Activated T-helper 2 cell treated with anti-CD3 and anti-CD28 coated beads, Interferon-gamma antibody, Interleukin-2, Interleukin-4, amounts not matched to agents 10 μg/mL and 5 μg/mL and 100 μg/mL, durations not matched to agents 14 hours and 24 hours and 36 hours (primary cell): ENCODE measurements at regions not wholly inside any gene's neighbourhood (a gene's known extent, or its start where the extent isn't known, plus 50 kb on each side); places are given as distances from the start of the nearest gene placed in this dataset.
"Not testable (repeated sequence)": the region's sequence is repeated elsewhere in the genome, so short reads cannot be mapped to it uniquely, and the experiment has no call there.

ENCODE experiments used
- DNase-seq: peaks from one replicate; pipeline ENCODE4 v3.0.0; 2021; ENCODE audit warnings: low spot score
- H3K27ac Mint-ChIP-seq: one replicate; pipeline ENCODE4 v1.8.0; 2021; ENCODE audit warnings: mixed read lengths
- H3K27me3 Mint-ChIP-seq: one replicate; pipeline ENCODE4 v1.8.0; 2021; ENCODE audit warnings: low read depth, mixed read lengths
- H3K36me3 Mint-ChIP-seq: one replicate; pipeline ENCODE4 v1.8.0; 2021; ENCODE audit warnings: low read depth, mixed read lengths
- H3K4me1 Mint-ChIP-seq: one replicate; pipeline ENCODE4 v1.8.0; 2021; ENCODE audit warnings: low read depth, mixed read lengths
- H3K4me3 Mint-ChIP-seq: one replicate; pipeline ENCODE4 v1.8.0; 2021; ENCODE audit warnings: low read depth, mild to moderate bottlenecking, moderate library complexity, mixed read lengths
- H3K9me3 Mint-ChIP-seq: one replicate; pipeline ENCODE4 v1.8.0; 2021; ENCODE audit warnings: mixed read lengths
- intact Hi-C: fragments of 100-400 bp; cut with micrococcal nuclease; formaldehyde crosslinking; loops from one replicate; pipeline ENCODE4 v1.15.1; 2023

DNA sequence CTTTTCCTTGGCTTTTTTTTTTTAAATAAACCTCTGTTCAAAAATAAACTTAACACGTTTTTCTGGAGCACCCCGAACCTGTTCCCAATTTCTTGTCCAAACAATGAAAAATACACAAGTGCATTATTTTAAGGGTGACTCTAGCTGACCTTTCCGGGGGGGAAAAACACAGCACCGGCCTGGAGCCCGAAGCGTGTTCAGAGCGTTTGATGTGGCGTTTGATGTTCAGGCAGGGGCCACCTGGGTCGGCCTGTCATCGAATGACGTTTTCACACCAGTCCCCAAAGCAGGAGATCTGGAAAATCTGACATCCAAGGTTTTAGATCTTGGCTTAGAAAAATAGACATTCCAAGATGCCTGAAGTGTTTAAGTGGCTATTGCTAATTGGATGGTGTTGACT is 282.1 kb downstream of the SHOX start:
- Mint-ChIP-seq H3K27me3 (no peaks in the 10 kb centered on the region), H3K36me3 (no peaks in the 10 kb centered on the region), H3K27ac (no peak overlapping the region), H3K4me3 (no peak overlapping the region), H3K9me3 (peaks cover 32% of the 10 kb centered on the region), H3K4me1 (no peaks in the 10 kb centered on the region)
- intact Hi-C loops, result loop anchor here (5.0 kb wide), 3 partner anchors 100 to 340 kb away; no protein-coding TSS in a partner anchor
- no peak for DNase-seq

DNA sequence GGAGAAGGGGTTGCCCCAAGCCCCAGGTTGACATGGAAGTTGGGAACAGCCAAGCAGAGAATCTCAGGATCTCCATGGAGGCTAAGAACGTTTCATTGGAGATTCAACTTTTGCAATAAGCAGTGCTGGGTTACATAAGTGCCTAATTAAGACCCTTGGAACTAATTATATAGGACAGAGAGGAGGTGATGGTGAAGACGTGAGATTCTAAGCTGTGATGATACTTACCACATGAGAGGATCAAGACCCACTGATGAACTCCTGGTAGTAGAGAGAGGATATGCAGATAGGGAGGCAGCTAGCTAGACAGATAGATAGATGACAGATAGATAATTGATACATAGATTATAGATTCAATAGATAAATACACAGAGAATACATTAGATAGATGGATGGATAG is 278.5 kb downstream of the SHOX start:
- H3K27me3 Mint-ChIP-seq, H3K27ac Mint-ChIP-seq, DNase-seq, H3K4me1 Mint-ChIP-seq, intact Hi-C loops, H3K4me3 Mint-ChIP-seq, H3K36me3 Mint-ChIP-seq: not testable (repeated sequence)
- peaks cover 29% of the 10 kb centered on the region for H3K9me3 Mint-ChIP-seq

DNA sequence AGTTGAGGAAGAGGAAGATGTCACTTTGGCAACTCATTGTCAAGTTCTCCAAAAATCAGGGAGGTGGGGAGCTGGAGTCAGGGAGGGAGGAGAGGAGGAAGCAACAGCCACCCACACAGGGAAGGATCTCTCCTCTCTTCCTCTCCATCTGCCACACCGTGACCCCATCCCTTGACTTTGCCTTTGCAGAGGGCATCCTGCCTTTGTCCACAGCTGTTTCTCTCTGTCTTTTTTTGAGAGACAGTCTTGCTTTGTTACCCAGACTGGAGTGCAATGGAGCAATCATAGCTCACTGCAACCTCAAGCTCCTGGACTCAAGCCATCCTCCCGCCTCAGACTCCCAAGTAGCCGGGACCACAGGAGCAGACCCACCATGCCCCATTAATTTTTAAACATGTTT is 276.0 kb downstream of the SHOX start:
- Mint-ChIP-seq H3K27me3 (no peaks in the 10 kb centered on the region), H3K4me1 (no peaks in the 10 kb centered on the region), H3K4me3 (no peak overlapping the region), H3K27ac (no peak overlapping the region), H3K9me3 (peaks cover 20% of the 10 kb centered on the region), H3K36me3 (no peaks in the 10 kb centered on the region)
- no peak for DNase-seq
- intact Hi-C loops, result no loop called here

DNA sequence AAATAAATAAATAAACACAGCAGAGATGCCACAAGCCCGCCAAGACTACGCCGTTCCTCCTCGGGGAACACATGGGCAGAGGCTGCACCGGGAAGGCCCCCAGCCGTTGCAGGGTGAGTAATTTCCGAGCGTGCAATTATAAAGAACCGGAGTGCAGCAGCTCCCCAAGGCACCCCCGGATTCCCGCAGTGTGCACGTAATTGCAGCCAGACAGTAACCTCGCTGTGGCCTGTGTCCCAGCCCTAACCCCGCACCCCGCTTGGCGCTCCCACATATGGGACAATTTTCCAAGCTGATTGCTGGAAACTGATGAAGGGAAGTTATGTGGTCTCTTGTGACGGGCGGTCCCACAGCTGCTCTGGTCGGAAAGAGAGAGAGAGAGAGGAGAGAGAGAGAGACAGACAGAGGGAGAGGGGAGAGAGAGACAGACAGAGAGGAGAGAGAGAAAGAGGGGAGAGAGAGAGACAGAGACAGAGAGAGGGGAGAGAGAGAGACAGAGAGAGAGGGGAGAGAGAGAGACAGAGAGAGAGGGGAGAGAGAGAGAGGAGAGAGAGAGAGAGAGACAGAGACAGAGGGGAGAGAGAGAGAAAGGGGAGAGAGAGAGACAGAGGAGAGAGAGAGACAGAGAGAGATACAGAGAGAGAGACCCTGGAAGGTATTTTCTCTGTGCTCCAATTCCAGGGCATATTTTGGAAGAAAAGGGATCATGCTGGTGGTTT is 275.4 kb downstream of the SHOX start:
- no peak overlapping the region for H3K27ac Mint-ChIP-seq
- H3K27me3 Mint-ChIP-seq, result no peaks in the 10 kb centered on the region
- no peaks in the 10 kb centered on the region for H3K36me3 Mint-ChIP-seq
- intact Hi-C loops, result no loop called here
- no peaks in the 10 kb centered on the region for H3K4me1 Mint-ChIP-seq
- no peak for DNase-seq
- no peak overlapping the region for H3K4me3 Mint-ChIP-seq
- peaks cover 20% of the 10 kb centered on the region for H3K9me3 Mint-ChIP-seq

DNA sequence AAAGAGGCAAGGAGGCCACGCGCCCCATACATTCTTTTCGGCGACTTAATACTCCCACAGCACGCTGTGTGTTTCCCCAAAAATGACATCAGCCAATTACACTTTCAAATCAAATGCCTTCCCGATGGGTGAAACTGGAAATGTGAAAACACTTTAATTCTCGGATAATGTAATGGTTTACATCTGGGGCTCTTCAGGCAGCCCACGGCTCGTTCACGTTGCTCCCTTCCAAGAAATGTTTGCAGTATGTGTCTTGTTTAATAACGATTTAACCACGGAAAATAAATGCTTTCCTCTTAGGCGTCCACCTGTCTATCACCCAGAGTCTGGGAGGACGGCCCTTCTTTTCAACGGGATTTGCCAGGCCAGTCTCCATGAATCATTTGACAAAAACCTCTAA is 272.5 kb downstream of the SHOX start:
- no peak for DNase-seq
- no peak overlapping the region for H3K4me3 Mint-ChIP-seq
- intact Hi-C loops, result no loop called here
- no peaks in the 10 kb centered on the region for H3K27me3 Mint-ChIP-seq
- no peaks in the 10 kb centered on the region for H3K4me1 Mint-ChIP-seq
- H3K36me3 Mint-ChIP-seq, result no peaks in the 10 kb centered on the region
- no peak overlapping the region for H3K27ac Mint-ChIP-seq
- peaks cover 23% of the 10 kb centered on the region for H3K9me3 Mint-ChIP-seq

DNA sequence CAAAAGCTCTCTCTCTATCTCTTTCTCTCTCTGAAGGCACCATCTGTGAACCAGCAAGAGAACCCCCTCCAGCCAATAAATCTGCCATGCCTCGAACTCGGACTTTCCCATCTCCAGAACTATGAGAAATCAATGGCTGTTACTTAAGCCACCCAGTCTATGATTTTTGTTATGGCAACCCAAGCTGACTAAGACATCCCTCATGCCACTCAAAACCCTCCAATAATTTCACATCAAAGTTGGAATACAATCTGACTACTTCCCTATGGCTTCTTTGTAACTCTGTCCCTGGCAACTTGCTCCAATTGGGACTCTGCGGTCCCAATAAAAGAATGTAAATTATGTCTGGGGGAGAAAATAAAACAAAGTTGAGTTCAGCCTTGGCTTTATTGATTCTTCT is 265.7 kb downstream of the SHOX start:
- Mint-ChIP-seq H3K27me3 (no peaks in the 10 kb centered on the region), H3K27ac (no peak overlapping the region), H3K36me3 (no peaks in the 10 kb centered on the region), H3K4me3 (no peak overlapping the region), H3K9me3 (peaks cover 38% of the 10 kb centered on the region), H3K4me1 (no peaks in the 10 kb centered on the region)
- intact Hi-C loops, result no loop called here
- no peak for DNase-seq

DNA sequence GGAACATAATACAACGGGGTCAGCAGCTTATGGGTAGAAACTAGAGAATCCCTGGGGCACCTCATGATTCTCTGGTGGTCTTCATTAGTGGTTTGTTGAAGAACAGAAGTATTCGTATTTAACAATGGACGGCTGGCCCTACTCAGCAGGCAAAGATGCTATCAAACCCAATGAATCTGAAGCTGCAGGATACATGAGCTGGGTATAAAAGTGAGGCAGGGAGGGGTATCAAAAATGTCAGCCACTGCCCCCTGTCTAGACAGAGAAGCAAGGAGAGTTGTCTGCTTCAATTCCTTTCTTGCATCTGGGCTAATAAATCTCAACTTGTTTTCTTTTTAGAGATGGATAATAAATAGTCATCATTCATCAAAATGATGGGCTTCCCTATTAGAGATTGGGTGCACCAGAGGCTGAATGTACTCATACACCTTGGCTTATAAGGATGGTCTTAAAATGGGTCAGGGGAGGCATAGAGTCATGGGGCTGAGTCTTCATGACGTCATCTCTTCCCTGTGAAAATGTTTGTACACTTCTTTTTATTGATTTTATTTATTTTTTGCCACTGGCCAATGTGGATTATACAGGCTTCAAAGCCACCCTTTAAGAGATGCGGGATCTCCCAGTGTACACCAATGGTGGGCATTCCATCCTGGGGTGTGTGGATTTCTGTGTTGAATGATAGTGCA is 259.5 kb downstream of the SHOX start:
- DNase-seq, result no peak
- H3K4me3 Mint-ChIP-seq, result no peak overlapping the region
- no peak overlapping the region for H3K27ac Mint-ChIP-seq
- peaks cover 42% of the 10 kb centered on the region for H3K9me3 Mint-ChIP-seq
- H3K27me3 Mint-ChIP-seq, result no peaks in the 10 kb centered on the region
- no peaks in the 10 kb centered on the region for H3K36me3 Mint-ChIP-seq
- no peaks in the 10 kb centered on the region for H3K4me1 Mint-ChIP-seq
- intact Hi-C loops, result no loop called here

DNA sequence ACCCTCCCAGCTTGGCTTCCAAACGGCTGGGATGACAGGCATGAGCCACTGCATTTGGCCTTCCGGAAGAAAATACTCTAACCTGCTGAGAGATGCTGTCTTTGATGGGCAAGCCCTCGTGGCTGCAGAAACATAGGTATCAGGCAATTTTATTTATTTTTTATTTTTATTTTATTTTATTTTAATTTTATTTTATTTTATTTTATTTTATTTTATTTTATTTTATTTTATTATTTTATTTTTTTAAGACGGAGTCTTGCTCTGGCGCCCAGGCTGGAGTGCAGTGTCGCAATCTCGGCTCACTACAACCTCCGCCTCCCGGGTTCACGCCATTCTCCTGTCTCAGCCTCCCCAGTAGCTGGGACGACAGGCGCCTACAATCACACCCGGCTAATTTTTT is 257.1 kb downstream of the SHOX start:
- H3K27ac Mint-ChIP-seq, DNase-seq, intact Hi-C loops, H3K36me3 Mint-ChIP-seq, H3K27me3 Mint-ChIP-seq, H3K4me3 Mint-ChIP-seq, H3K4me1 Mint-ChIP-seq: not testable (repeated sequence)
- peaks cover 44% of the 10 kb centered on the region for H3K9me3 Mint-ChIP-seq

DNA sequence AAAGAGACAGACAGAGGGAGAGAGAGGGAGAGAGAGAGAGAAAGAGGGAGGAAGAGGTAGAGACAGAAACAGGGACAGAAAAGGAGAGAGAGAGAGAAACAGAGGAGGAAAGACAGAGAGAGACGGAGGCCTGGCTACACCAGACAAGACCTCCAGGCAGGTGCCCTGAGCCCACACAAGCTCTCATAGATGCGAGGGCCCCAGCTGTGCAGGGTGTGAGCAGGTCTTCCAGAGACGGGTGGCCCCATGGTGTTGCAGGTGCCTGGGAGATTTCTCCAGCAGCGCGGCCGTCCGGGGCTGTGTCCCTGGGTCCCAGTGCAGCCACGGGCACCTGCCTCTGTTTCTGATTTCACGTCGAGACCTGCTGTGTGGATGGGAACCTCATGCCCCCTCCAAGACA is 253.0 kb downstream of the SHOX start:
- no peak for DNase-seq
- no peaks in the 10 kb centered on the region for H3K27me3 Mint-ChIP-seq
- intact Hi-C loops, result no loop called here
- H3K27ac Mint-ChIP-seq, result no peak overlapping the region
- no peaks in the 10 kb centered on the region for H3K4me1 Mint-ChIP-seq
- peaks cover 32% of the 10 kb centered on the region for H3K9me3 Mint-ChIP-seq
- no peak overlapping the region for H3K4me3 Mint-ChIP-seq
- H3K36me3 Mint-ChIP-seq, result no peaks in the 10 kb centered on the region

DNA sequence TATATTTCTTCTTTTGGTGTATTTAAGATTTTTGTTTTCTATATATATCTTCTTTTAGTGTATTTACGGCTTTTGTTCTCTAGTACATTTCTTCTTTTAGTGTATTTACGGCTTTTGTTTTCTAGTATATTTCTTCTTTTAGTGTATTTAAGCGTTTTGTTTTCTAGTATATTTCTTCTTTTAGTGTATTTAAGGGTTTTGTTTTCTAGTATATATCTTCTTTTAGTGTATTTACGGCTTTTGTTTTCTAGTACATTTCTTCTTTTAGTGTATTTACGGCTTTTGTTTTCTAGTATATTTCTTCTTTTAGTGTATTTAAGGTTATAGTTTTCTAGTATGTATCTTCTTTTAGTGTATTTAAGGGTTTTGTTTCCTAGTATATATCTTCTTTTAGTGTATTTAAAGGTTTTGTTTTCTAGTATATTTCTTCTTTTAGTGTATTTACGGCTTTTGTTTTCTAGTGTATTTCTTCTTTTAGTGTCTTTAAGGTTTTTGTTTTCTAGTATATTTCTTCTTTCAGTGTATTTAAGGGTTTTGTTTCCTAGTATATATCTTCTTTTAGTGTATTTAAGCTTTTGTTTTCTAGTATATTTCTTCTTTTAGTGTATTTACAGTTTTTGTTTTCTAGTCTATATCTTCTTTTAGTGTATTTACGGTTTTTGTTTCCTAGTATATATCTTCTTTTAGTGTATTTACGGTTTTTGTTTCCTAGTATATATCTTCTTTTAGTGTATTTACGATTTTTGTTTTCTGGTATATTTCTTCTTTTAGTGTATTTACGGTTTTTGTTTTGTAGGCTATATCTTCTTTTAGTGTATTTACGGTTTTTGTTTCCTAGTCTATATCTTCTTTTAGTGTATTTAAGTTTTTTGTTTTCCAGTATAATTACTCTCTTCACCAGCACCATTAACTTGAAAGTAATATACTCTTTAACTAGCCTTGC is 249.4 kb downstream of the SHOX start:
- H3K36me3 Mint-ChIP-seq, H3K4me1 Mint-ChIP-seq, DNase-seq, H3K27ac Mint-ChIP-seq, intact Hi-C loops, H3K27me3 Mint-ChIP-seq, H3K4me3 Mint-ChIP-seq: not testable (repeated sequence)
- H3K9me3 Mint-ChIP-seq, result peaks cover 26% of the 10 kb centered on the region

DNA sequence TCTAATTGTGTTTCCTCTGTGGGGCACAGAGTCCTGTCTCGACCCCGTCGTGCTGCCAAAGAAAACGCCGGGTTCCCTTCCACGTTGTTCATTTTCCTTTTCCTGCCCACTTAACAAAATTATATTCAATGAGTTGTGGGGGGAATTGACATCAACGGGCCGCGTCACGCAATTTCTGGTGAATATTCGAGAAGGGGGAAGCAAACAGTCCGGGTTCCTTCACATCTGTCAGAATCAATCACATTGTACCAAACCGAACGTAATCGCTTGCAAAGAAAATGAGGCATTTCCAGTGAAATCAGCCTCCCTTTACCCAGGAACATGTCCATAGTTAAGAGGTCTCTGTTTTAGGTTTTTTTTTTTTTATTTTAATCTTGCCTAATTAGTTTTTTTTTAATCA is 243.5 kb downstream of the SHOX start:
- no peak for DNase-seq
- no peak overlapping the region for H3K27ac Mint-ChIP-seq
- no peak overlapping the region for H3K4me3 Mint-ChIP-seq
- no peaks in the 10 kb centered on the region for H3K27me3 Mint-ChIP-seq
- no peaks in the 10 kb centered on the region for H3K4me1 Mint-ChIP-seq
- no peaks in the 10 kb centered on the region for H3K36me3 Mint-ChIP-seq
- peaks cover 21% of the 10 kb centered on the region for H3K9me3 Mint-ChIP-seq
- intact Hi-C loops, result no loop called here

DNA sequence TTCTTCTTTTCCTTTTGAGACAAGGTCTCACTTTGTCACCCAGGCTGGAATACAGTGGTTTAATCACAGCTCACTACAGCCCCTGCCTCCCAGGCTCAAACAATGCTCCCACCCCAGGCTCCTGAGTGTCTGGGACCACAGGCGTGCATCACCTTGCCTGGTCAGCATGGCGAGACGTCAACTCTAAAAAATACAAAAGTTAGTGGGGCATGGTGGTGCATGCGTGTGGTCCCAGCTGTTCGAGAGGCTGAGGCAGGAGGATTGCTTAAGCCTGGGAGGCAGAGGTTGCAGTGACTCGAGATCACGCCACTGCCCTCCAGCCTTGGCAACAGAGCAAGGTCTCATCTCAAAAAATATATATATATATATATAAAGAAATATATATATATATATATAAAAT is 242.4 kb downstream of the SHOX start:
- Mint-ChIP-seq H3K4me1 (no peaks in the 10 kb centered on the region), H3K36me3 (no peaks in the 10 kb centered on the region), H3K27ac (no peak overlapping the region), H3K27me3 (no peaks in the 10 kb centered on the region), H3K4me3 (no peak overlapping the region), H3K9me3 (peaks cover 21% of the 10 kb centered on the region)
- intact Hi-C loops, result no loop called here
- DNase-seq, result no peak

DNA sequence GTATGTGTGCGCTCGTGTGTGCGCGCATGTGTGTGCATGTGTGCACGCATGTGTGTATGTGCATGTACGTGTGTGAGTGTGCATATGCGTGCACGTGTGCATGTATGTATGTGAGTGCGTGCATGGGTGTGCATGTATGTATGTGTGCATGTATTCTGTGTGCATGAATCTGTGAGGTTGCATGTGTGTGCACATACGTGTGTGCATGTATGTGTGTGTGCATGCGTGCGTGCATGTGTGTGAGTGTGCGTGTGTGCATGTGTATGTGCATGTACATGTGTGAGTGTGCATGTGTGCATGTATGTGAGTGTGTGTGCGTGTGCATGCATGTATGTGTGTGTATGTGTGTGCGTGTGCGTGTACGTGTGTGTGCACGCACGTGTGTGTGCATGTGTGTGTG is 241.5 kb downstream of the SHOX start:
- no peaks in the 10 kb centered on the region for H3K36me3 Mint-ChIP-seq
- intact Hi-C loops, result no loop called here
- H3K27me3 Mint-ChIP-seq, result no peaks in the 10 kb centered on the region
- DNase-seq, result no peak
- no peak overlapping the region for H3K4me3 Mint-ChIP-seq
- H3K9me3 Mint-ChIP-seq, result peaks cover 18% of the 10 kb centered on the region
- no peak overlapping the region for H3K27ac Mint-ChIP-seq
- no peaks in the 10 kb centered on the region for H3K4me1 Mint-ChIP-seq
